Astrocyte (in vitro differentiated cells and primary cell): ENCODE measurements at regions not wholly inside any gene's neighbourhood (a gene's known extent, or its start where the extent isn't known, plus 50 kb on each side); places are given as distances from the start of the nearest gene placed in this dataset.

Experiments
- CTCF ChIP-seq: IDR thresholded peaks from 2 replicates; pipeline ENCODE4 v1.5.1; 2011; ENCODE audit warnings: low read depth, mild to moderate bottlenecking, inconsistent platforms, low read length, moderate library complexity; ENCODE audit not compliant: insufficient read depth
- EZH2 ChIP-seq: IDR thresholded peaks from 2 replicates; pipeline ENCODE4 v1.6.1; 2012; ENCODE audit warnings: mild to moderate bottlenecking, low read length, inconsistent platforms; ENCODE audit not compliant: insufficient read depth

GRCh38 chr11:82599836-82600235 lies 133.8 kb downstream of the FAM181B start:
- TF ChIP-seq CTCF (no peak), EZH2 (no peak)
